HFFc6 (cell line): ENCODE measurements at regions not wholly inside any gene's neighbourhood (a gene's known extent, or its start where the extent isn't known, plus 50 kb on each side); places are given as distances from the start of the nearest gene placed in this dataset.

ENCODE experiments used
- DNase-seq: peaks from one replicate; pipeline ENCODE4 v3.0.0-alpha.2; 2018
- H3K27ac Mint-ChIP-seq: 2 replicates; pipeline ENCODE4 v1.8.0; 2020; ENCODE audit warnings: mild to moderate bottlenecking, mixed read lengths
- H3K27me3 Mint-ChIP-seq: 2 replicates; pipeline ENCODE4 v1.8.0; 2021; ENCODE audit warnings: mild to moderate bottlenecking, moderate library complexity, mixed read lengths; ENCODE audit not compliant: insufficient read depth
- H3K36me3 Mint-ChIP-seq: 2 replicates; pipeline ENCODE4 v1.8.0; 2021; ENCODE audit warnings: low read depth, mixed read lengths
- H3K4me1 Mint-ChIP-seq: 2 replicates; pipeline ENCODE4 v1.8.0; 2020; ENCODE audit warnings: low read depth, mixed read lengths
- H3K4me3 Mint-ChIP-seq: 2 replicates; pipeline ENCODE4 v1.8.0; 2020; ENCODE audit warnings: mild to moderate bottlenecking, moderate library complexity, mixed read lengths
- H3K9me3 Mint-ChIP-seq: 2 replicates; pipeline ENCODE4 v1.8.0; 2020; ENCODE audit warnings: mild to moderate bottlenecking, mixed read lengths
- TF ChIP-seq, protein P1 (sequence below): fragments of 200-600 bp; sonication (generic); IDR thresholded peaks from 2 replicates; pipeline ENCODE4 v1.5.0; 2021; ENCODE audit warnings: antibody characterized with exemption, mild to moderate bottlenecking

DNA sequence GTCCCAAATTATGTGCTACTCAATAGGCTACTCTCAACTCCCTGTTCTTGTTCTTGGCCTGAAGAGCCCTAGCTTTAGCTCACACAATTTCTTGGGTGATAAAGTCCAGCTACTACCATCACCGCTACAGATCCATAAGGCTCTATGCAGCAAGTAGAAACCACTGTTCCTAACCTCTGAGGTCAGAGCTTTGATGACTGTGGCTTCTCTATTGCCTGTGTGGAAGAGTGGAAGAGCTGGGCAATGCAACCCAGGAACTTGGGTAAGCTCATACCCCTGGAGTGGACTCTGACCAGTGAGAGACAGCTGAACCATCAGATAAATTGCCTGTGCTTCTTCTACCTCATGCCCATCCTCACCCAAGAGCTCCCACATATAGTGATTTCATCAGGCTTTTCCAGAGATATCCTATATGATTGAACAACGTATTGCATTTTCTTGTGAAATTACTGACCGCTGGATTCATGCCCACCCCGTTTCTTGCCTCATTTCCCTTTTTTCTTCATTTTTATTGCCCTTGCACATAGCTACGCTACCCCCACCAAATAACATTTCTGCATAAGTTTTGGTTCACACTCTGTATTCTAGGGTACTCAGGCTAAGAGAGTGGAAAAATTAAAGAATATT, 172.3 kb upstream of the MBNL1 start:
- DNase-seq = no peak

DNA sequence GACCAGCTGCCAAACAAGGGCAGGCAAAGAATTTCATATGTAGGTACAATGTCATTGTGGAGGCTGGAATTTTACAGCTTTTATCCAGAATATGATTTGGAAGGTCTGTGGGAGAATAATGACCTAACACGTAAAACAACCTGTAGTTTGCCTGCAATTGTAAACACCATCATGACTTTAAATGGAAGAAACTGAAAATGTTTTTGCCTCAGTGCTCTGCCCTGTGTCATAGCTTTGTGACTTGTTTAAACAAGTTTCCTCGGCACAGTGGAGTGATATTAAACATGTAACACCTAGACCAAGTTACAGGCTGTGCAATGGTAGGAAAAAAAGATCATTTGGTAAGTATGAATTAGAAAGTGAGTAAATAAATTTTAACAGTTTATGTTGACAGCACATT, 171.6 kb upstream of the MBNL1 start:
- H3K27me3 Mint-ChIP-seq = no peaks in the 10 kb centered on the region
- H3K27ac Mint-ChIP-seq = no peak overlapping the region
- H3K4me3 Mint-ChIP-seq = no peak overlapping the region
- no peaks in the 10 kb centered on the region for H3K9me3 Mint-ChIP-seq
- no peaks in the 10 kb centered on the region for H3K36me3 Mint-ChIP-seq
- no peak for DNase-seq
- peaks cover 14% of the 10 kb centered on the region for H3K4me1 Mint-ChIP-seq
- TF ChIP-seq, protein P1, sequence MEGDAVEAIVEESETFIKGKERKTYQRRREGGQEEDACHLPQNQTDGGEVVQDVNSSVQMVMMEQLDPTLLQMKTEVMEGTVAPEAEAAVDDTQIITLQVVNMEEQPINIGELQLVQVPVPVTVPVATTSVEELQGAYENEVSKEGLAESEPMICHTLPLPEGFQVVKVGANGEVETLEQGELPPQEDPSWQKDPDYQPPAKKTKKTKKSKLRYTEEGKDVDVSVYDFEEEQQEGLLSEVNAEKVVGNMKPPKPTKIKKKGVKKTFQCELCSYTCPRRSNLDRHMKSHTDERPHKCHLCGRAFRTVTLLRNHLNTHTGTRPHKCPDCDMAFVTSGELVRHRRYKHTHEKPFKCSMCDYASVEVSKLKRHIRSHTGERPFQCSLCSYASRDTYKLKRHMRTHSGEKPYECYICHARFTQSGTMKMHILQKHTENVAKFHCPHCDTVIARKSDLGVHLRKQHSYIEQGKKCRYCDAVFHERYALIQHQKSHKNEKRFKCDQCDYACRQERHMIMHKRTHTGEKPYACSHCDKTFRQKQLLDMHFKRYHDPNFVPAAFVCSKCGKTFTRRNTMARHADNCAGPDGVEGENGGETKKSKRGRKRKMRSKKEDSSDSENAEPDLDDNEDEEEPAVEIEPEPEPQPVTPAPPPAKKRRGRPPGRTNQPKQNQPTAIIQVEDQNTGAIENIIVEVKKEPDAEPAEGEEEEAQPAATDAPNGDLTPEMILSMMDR = no peak

More for the DNA sequence above, 172.3 kb upstream of the MBNL1 start:
- Mint-ChIP-seq H3K27me3 (no peaks in the 10 kb centered on the region), H3K36me3 (no peaks in the 10 kb centered on the region), H3K4me1 (peaks cover 9% of the 10 kb centered on the region; the same call in 1 of the 2 replicates), H3K27ac (no peak overlapping the region), H3K4me3 (no peak overlapping the region), H3K9me3 (no peaks in the 10 kb centered on the region)
- TF ChIP-seq, protein P1 = no peak

DNA sequence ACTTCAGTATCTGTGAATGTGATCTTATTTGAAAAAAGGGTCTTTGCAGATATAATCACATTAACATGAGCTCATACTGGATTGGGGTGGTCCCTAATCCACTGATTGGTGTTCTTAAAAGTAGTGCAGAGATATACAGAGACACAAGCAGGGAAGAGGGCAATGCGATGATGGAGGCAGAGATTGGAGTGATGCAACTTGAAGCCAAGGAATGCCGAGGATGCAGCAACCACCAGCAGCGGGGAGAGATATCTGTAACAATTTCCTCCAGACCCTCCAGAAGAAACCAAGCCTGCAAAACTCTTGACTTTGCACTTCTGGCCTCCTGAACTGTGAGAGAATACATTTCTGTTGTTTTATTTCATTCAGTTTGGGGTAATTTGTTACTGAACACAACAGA, 171.0 kb upstream of the MBNL1 start:
- no peaks in the 10 kb centered on the region for H3K36me3 Mint-ChIP-seq
- no peaks in the 10 kb centered on the region for H3K27me3 Mint-ChIP-seq
- H3K4me3 Mint-ChIP-seq = no peak overlapping the region
- TF ChIP-seq, protein P1 = no peak
- no peaks in the 10 kb centered on the region for H3K9me3 Mint-ChIP-seq
- no peak overlapping the region for H3K27ac Mint-ChIP-seq
- H3K4me1 Mint-ChIP-seq = peaks cover 18% of the 10 kb centered on the region
- no peak for DNase-seq

DNA sequence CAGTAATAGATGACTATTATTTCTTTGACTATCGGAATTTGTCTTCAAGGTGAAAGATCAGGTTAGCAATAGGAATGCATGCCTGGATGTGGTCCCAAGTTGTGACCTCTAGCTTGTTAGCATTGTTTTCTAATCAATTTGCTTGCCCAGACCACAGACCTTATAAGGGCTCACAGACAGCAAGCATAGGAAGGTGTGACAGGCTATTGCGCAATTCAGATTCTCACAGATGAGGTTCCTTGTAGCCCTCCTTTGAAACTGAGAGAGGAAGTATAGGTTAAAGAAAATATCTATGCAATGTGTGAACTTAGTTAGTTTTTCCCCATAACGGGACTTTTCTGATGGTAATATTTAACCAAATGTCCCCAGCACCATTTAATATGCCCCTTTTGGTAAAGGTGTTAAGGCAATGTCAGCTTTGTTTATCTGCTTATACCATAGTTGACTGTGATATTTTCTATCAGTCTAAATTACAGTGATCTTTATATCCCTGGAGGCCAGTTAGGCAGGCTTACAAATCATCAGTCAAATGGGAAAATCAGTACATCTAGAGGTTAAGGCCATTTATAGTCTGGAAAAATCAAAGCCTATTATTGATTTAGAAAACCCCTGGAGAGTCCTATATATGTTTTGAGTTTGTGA, 168.1 kb upstream of the MBNL1 start:
- TF ChIP-seq, protein P1 = no peak
- peaks cover 22% of the 10 kb centered on the region for H3K4me1 Mint-ChIP-seq
- no peak overlapping the region for H3K27ac Mint-ChIP-seq
- no peak for DNase-seq
- H3K36me3 Mint-ChIP-seq = no peaks in the 10 kb centered on the region
- no peaks in the 10 kb centered on the region for H3K9me3 Mint-ChIP-seq
- H3K4me3 Mint-ChIP-seq = no peak overlapping the region
- H3K27me3 Mint-ChIP-seq = no peaks in the 10 kb centered on the region

DNA sequence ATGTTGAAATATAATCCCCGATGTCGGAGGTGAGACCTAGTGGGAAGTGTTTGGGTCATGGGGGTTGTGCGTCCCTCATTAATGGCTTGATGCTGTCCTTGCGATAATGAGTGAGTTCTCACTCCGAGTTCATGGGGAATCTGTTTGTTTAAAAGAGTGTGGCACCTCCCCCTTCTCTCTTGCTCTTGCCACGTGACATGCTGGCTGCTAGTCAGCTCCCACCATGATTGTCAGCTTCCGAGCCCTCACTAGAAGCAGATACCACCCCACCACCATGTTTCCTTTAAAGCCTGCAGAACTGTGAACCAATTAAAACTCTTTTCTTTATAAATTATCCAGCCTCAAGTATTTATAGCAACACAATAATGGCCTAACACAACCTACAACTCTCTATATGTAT, 166.3 kb upstream of the MBNL1 start:
- Mint-ChIP-seq H3K27ac (no peak overlapping the region), H3K4me1 (peaks cover 26% of the 10 kb centered on the region), H3K27me3 (no peaks in the 10 kb centered on the region; the same call in 1 of the 2 replicates), H3K36me3 (no peaks in the 10 kb centered on the region), H3K4me3 (no peak overlapping the region), H3K9me3 (no peaks in the 10 kb centered on the region)
- TF ChIP-seq, protein P1 = no peak
- DNase-seq = no peak
